HG02981 (cell line): ENCODE measurements at regions not wholly inside any gene's neighbourhood (a gene's known extent, or its start where the extent isn't known, plus 50 kb on each side); places are given as distances from the start of the nearest gene placed in this dataset.

ENCODE experiments used
- ATAC-seq: cut with Tn5 transposase; IDR thresholded peaks from one replicate; pipeline ENCODE4 v1.9.1; 2021; ENCODE audit warnings: mild to moderate bottlenecking, moderate library complexity; ENCODE audit not compliant: unreplicated experiment

- no peak for ATAC-seq
Measured at GRCh38 chr2:226581661-226582060, 218.0 kb downstream of the IRS1 start.

GRCh38 chr2:226581004-226581403, 218.6 kb downstream of the IRS1 start:
- no peak for ATAC-seq

GRCh38 chr2:226580403-226580802, 219.2 kb downstream of the IRS1 start:
- ATAC-seq: no peak

GRCh38 chr2:226579519-226579918, 220.1 kb downstream of the IRS1 start:
- ATAC-seq: no peak

GRCh38 chr2:226578879-226579278, 220.7 kb downstream of the IRS1 start:
- ATAC-seq: no peak

GRCh38 chr2:226578373-226578772, 221.2 kb downstream of the IRS1 start:
- ATAC-seq: no peak

- ATAC-seq: no peak
Measured at GRCh38 chr2:226575928-226576327, 223.7 kb downstream of the IRS1 start.

GRCh38 chr2:226573158-226573557, 226.5 kb downstream of the IRS1 start:
- no peak for ATAC-seq

- ATAC-seq: no peak
Measured at GRCh38 chr2:226564667-226565066, 235.0 kb downstream of the IRS1 start.

GRCh38 chr2:226561962-226562361, 237.7 kb downstream of the IRS1 start:
- no peak for ATAC-seq

- ATAC-seq: no peak
Measured at GRCh38 chr2:226560325-226560724, 239.3 kb downstream of the IRS1 start.

GRCh38 chr2:226559536-226559935, 240.1 kb downstream of the IRS1 start:
- no peak for ATAC-seq

GRCh38 chr2:226558418-226558817, 241.2 kb downstream of the IRS1 start:
- no peak for ATAC-seq

GRCh38 chr2:226556050-226556449, 243.6 kb downstream of the IRS1 start:
- ATAC-seq: no peak

- ATAC-seq: no peak
Measured at GRCh38 chr2:226554701-226555100, 244.9 kb downstream of the IRS1 start.

GRCh38 chr2:226553333-226553732, 246.3 kb downstream of the IRS1 start:
- no peak for ATAC-seq

- no peak for ATAC-seq
Measured at GRCh38 chr2:226552571-226553285, 246.9 kb downstream of the IRS1 start.

- no peak for ATAC-seq
Measured at GRCh38 chr2:226551522-226552250, 247.9 kb downstream of the IRS1 start.

GRCh38 chr2:226550801-226551200, 248.8 kb downstream of the IRS1 start:
- no peak for ATAC-seq

GRCh38 chr2:226548732-226549131, 250.9 kb downstream of the IRS1 start:
- ATAC-seq: no peak

- no peak for ATAC-seq
Measured at GRCh38 chr2:226544596-226545210, 254.9 kb downstream of the IRS1 start.
